ENCODE measurements at regions not wholly inside any gene's neighbourhood (a gene's known extent, or its start where the extent isn't known, plus 50 kb on each side); places are given as distances from the start of the nearest gene placed in this dataset.
A peak's percentile ranks its signal among the peaks of the same experiment; 100 is the strongest.

DNA sequence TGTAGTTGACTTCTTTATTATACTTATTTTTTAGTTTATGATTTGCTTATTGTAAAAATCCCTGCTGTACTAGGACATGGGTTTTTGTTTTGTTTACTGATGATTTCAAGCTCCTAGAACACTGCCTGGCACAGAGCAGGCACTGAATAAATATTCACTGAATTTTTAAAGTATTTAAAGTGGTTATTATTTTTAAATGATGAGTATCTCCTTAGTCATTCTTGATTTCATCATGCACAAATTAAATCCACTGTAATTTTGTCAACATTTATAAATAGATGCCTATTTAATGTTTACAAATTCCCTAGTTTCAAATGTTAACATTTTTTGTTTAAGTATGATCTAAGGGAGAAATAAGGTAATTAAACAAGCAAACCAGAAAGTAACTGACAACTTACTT is 367.9 kb upstream of the SLIT2 start:
- peak; percentile 24 for DNase-seq (ENCODE audit: low read depth)
- TF ChIP-seq, protein P1, sequence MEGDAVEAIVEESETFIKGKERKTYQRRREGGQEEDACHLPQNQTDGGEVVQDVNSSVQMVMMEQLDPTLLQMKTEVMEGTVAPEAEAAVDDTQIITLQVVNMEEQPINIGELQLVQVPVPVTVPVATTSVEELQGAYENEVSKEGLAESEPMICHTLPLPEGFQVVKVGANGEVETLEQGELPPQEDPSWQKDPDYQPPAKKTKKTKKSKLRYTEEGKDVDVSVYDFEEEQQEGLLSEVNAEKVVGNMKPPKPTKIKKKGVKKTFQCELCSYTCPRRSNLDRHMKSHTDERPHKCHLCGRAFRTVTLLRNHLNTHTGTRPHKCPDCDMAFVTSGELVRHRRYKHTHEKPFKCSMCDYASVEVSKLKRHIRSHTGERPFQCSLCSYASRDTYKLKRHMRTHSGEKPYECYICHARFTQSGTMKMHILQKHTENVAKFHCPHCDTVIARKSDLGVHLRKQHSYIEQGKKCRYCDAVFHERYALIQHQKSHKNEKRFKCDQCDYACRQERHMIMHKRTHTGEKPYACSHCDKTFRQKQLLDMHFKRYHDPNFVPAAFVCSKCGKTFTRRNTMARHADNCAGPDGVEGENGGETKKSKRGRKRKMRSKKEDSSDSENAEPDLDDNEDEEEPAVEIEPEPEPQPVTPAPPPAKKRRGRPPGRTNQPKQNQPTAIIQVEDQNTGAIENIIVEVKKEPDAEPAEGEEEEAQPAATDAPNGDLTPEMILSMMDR (IDR thresholded peaks at IDR 0.05; ENCODE audit: insufficient read depth, low read depth, low read length, missing control alignments): no peak
- H3K4me3 ChIP-seq (ENCODE audit: low read length): no peak overlapping the region

DNA sequence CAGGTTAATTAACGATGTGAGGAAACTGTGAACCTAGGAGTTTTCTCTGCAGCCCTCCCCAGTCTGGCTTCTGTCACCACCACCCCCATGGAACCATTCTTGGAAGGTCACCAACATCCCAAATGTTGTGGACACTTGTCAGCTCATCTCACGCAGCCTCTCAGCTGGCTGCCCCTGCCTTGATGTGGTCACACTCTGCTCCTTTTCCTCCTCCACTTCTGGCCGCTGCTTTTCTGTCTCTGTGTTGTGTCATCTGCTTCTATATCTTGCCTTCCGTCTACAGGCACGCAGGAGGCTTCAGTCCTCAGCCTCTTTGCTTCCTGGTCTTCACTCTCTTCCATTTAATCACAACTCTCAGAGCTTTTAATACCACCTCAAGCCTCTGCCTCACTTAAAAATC is 371.5 kb upstream of the SLIT2 start:
- H3K4me3 ChIP-seq (ENCODE audit: low read length): no peak overlapping the region
- TF ChIP-seq, protein P1 (IDR thresholded peaks at IDR 0.05; ENCODE audit: insufficient read depth, low read depth, low read length, missing control alignments): no peak
- no peak for DNase-seq (ENCODE audit: low read depth)

DNA sequence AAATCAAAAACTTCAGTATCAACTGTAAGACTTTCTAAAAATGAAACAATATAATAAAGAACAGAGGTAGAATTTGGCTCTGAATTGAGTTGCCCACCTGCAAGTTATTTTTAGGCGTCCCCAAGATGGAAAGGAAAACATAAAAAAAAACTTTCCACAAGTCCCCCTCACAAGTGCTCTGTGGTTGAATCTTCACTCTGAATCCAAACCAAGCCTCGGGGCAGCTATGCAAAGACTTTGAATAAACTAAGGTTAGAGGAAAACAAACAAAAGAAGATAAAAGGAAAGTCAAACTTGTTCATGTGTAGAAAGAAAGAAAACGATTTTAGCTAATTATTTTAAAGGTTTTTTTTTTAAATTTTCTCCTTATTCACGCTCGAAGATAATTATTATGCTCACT is 372.4 kb upstream of the SLIT2 start:
- H3K4me3 ChIP-seq (ENCODE audit: low read length): no peak overlapping the region
- TF ChIP-seq, protein P1 (IDR thresholded peaks at IDR 0.05; ENCODE audit: insufficient read depth, low read depth, low read length, missing control alignments): no peak
- DNase-seq (ENCODE audit: low read depth): no peak

GRCh38 chr4:19857991-19858390 is 393.7 kb upstream of the SLIT2 start:
- DNase-seq (ENCODE audit: low read depth): no peak
- TF ChIP-seq, protein P1 (IDR thresholded peaks at IDR 0.05; ENCODE audit: insufficient read depth, low read depth, low read length, missing control alignments): no peak
- no peak overlapping the region for H3K4me3 ChIP-seq (ENCODE audit: low read length)

DNA sequence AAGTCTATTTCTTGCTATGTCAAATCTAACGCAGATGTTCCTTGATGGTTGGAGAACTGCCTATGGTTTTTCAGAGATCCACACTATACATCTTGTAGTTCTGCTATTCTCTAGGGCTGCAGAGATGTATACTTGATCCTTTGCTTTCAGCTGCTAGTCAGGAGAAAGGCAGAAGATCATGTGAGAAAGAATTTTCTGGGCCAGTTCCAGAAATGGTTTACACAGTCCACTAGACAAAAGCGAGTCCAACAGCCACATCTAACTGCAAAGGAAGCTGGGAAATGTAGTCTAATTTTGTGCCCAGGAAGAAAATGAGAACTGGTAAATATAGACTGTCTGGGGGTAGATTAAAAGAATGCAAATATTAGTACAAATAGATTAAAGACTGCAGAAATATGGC is 394.3 kb upstream of the SLIT2 start:
- DNase-seq (ENCODE audit: low read depth): no peak

DNA sequence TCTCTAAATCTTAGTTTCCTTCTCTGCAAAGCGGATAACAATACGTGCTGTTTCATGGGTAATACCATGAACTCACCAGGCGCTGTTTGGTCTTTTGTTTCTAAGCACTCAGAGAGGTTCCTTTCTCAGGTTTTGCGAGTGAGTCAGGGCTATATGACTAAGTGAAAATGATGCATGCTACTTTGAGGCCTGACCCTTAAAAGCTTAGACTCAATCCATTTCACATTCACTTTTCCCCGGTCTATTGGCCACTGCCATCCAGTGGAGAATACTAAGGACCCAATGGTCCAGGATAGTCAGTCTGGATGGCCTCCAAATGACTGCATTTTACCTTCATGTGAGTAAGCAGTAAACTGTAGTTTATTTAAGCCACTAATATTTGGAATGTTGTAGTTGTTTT is 400.8 kb upstream of the SLIT2 start:
- H3K4me3 ChIP-seq (ENCODE audit: low read length): no peak overlapping the region
- DNase-seq (ENCODE audit: low read depth): peak; percentile 94
- TF ChIP-seq, protein P1 (IDR thresholded peaks at IDR 0.05; ENCODE audit: insufficient read depth, low read depth, low read length, missing control alignments): peak; percentile 32

More for the DNA sequence above, 394.3 kb upstream of the SLIT2 start:
- TF ChIP-seq, protein P1 (IDR thresholded peaks at IDR 0.05; ENCODE audit: insufficient read depth, low read depth, low read length, missing control alignments): no peak
- no peak overlapping the region for H3K4me3 ChIP-seq (ENCODE audit: low read length)

- H3K4me3 ChIP-seq (ENCODE audit: low read length): no peak overlapping the region
- TF ChIP-seq, protein P1 (IDR thresholded peaks at IDR 0.05; ENCODE audit: insufficient read depth, low read depth, low read length, missing control alignments): no peak
- no peak for DNase-seq (ENCODE audit: low read depth)
Observed at GRCh38 chr4:19844446-19844845, 407.3 kb upstream of the SLIT2 start.
